B cell (primary cell): ENCODE measurements at regions not wholly inside any gene's neighbourhood (a gene's known extent, or its start where the extent isn't known, plus 50 kb on each side); places are given as distances from the start of the nearest gene placed in this dataset.

Source experiments
- ATAC-seq: fragments of 200-7000 bp; cut with Tn5 transposase; one replicate; pipeline ENCODE4 v1.10.0; 2021; ENCODE audit warnings: low read depth, mild to moderate bottlenecking, moderate number of reproducible peaks, moderate library complexity
- CTCF ChIA-PET: fragments of 350-600 bp; sonication (Branson Sonifier 250); formaldehyde crosslinking; loops from one replicate; lab custom pipeline; 2021; ENCODE audit warnings: antibody characterized with exemption, inconsistent platforms; lab: Charles Lee
- POLR2A ChIA-PET: fragments of 350-600 bp; sonication (Branson Sonifier 250); formaldehyde crosslinking; loops from one replicate; lab custom pipeline; 2021; ENCODE audit warnings: antibody characterized with exemption; lab: Charles Lee
- DNase-seq: peaks from one replicate; pipeline ENCODE4 v3.0.0; 2013
- H2AFZ ChIP-seq: 2 replicates; pipeline ENCODE4 v1.6.1; 2012; ENCODE audit warnings: mild to moderate bottlenecking, low read depth, low read length; ENCODE audit not compliant: insufficient read depth, poor library complexity, severe bottlenecking
- H3K27ac ChIP-seq, 2 donors: 1 replicate in 1 of 2; 2 replicates in 1 of 2; pipeline ENCODE4 v1.5.1; 2012 to 2013; ENCODE audit warnings: low read length in 2 of 2, mild to moderate bottlenecking in 2 of 2, moderate library complexity in 1 of 2
- H3K27me3 ChIP-seq, 4 experiments: fragments of 200-600 bp in 1 of 4; sonication (generic) in 1 of 4; replicated peaks in 1 of 4; 1 replicate in 2 of 4; 2 replicates in 2 of 4; pipeline versions ENCODE4 v1.6.1 to v1.7.0; 2013 to 2016; ENCODE audit warnings: low read length in 3 of 4, mild to moderate bottlenecking in 2 of 4, mixed read lengths in 1 of 4, moderate library complexity in 1 of 4; ENCODE audit not compliant: insufficient read depth in 4 of 4, control insufficient read depth in 3 of 4; ENCODE audit errors: control extremely low read depth in 1 of 4
- H3K36me3 ChIP-seq, 2 experiments: replicated peaks in 1 of 2; 1 replicate in 1 of 2; 2 replicates in 1 of 2; pipeline versions ENCODE4 v1.6.1 to v1.7.1; 2013; ENCODE audit warnings: low read length in 1 of 2; ENCODE audit not compliant: insufficient read depth in 2 of 2, control insufficient read depth in 1 of 2; ENCODE audit errors: control extremely low read depth in 1 of 2, extremely low read depth in 1 of 2
- H3K4me1 ChIP-seq, 2 donors: fragments of 200-600 bp in 1 of 2; sonication (generic) in 1 of 2; 1 replicate in 1 of 2; 2 replicates in 1 of 2; pipeline versions ENCODE4 v1.5.1 to v1.6.1; 2013 to 2017; ENCODE audit warnings: low read length in 2 of 2; ENCODE audit not compliant: control insufficient read depth in 2 of 2, insufficient read depth in 2 of 2
- H3K4me2 ChIP-seq: replicated peaks from 2 replicates; pipeline ENCODE3; 2012; ENCODE audit warnings: mild to moderate bottlenecking, low read depth, low read length; ENCODE audit not compliant: poor library complexity, severe bottlenecking
- H3K4me3 ChIP-seq, 5 experiments: fragments of 200-600 bp in 1 of 5; sonication (generic) in 1 of 5; 1 replicate in 3 of 5; 2 replicates in 2 of 5; pipeline versions ENCODE4 v1.5.1 to v1.7.0; 2011 to 2016; ENCODE audit warnings: low read length in 4 of 5, mild to moderate bottlenecking in 4 of 5, low read depth in 2 of 5, control low read depth in 1 of 5, moderate library complexity in 1 of 5; ENCODE audit not compliant: insufficient read depth in 1 of 5; ENCODE audit errors: control extremely low read depth in 1 of 5, extremely low read depth in 1 of 5
- H3K79me2 ChIP-seq: fragments of 200-600 bp; sonication (generic); one replicate; pipeline ENCODE4 v1.6.0; 2016; ENCODE audit warnings: low read length; ENCODE audit not compliant: control insufficient read depth, insufficient read depth
- H3K9ac ChIP-seq: fragments of 200-600 bp; sonication (generic); 2 replicates; pipeline ENCODE4 v1.6.1; 2017; ENCODE audit warnings: mild to moderate bottlenecking, low read length, moderate library complexity
- H3K9me3 ChIP-seq, 3 donors: one replicate each; pipeline versions ENCODE4 v1.6.1 to v1.7.1; 2013; ENCODE audit warnings: low read length in 2 of 3; ENCODE audit not compliant: control insufficient read depth in 2 of 3, insufficient read depth in 1 of 3; ENCODE audit errors: control extremely low read depth in 1 of 3
- H4K20me1 ChIP-seq: 2 replicates; pipeline ENCODE4 v1.6.0; 2012; ENCODE audit warnings: mild to moderate bottlenecking, low read length; ENCODE audit not compliant: insufficient read depth, control insufficient read depth, poor library complexity, severe bottlenecking
- H3K27ac Mint-ChIP-seq: one replicate; pipeline ENCODE4 v1.8.0; 2021; ENCODE audit warnings: mixed read lengths
- H3K27me3 Mint-ChIP-seq: one replicate; pipeline ENCODE4 v1.8.0; 2021; ENCODE audit warnings: mixed read lengths
- H3K4me1 Mint-ChIP-seq: one replicate; pipeline ENCODE4 v1.8.0; 2021; ENCODE audit warnings: mixed read lengths
- H3K4me3 Mint-ChIP-seq: one replicate; pipeline ENCODE4 v1.8.0; 2021; ENCODE audit warnings: mixed read lengths
- H3K9me3 Mint-ChIP-seq: one replicate; pipeline ENCODE4 v1.8.0; 2022; ENCODE audit warnings: mixed read lengths; ENCODE audit not compliant: insufficient read depth
- CTCF ChIP-seq: fragments of 200-600 bp; IDR thresholded peaks from one replicate; pipeline ENCODE4 v1.8.0; 2022; ENCODE audit warnings: antibody characterized with exemption, mild to moderate bottlenecking
- EZH2 ChIP-seq: IDR thresholded peaks from 2 replicates; pipeline ENCODE4 v1.6.1; 2012; ENCODE audit warnings: borderline replicate concordance, low read depth, mild to moderate bottlenecking, moderate library complexity, low read length; ENCODE audit not compliant: insufficient read depth, poor library complexity, severe bottlenecking
- WGBS: methylation state at CpG from one replicate; pipeline ENCODE4 v1.1.5; 2013; ENCODE audit warnings: missing lambda C conversion rate; ENCODE audit not compliant: insufficient coverage; 5-methylcytosine and 5-hydroxymethylcytosine counted together
- intact Hi-C: fragments of 100-400 bp; cut with micrococcal nuclease; formaldehyde crosslinking; loops from one replicate; pipeline ENCODE4 v1.10.0; 2022

- no peaks in the 10 kb centered on the region for H3K4me1 Mint-ChIP-seq
- H3K9me3 Mint-ChIP-seq = no peaks in the 10 kb centered on the region
- Histone ChIP-seq H3K4me1 (no peaks in the 10 kb centered on the region), H3K4me3 (no peak overlapping the region), H3K9me3 (no peaks in the 10 kb centered on the region), H3K4me2 (no peak overlapping the region), H4K20me1 (no peaks in the 10 kb centered on the region), H3K27ac (no peak overlapping the region), H3K27me3 (no peaks in the 10 kb centered on the region), H2AFZ (no peak overlapping the region), H3K9ac (no peak overlapping the region), H3K79me2 (no peaks in the 10 kb centered on the region), H3K36me3 (no peaks in the 10 kb centered on the region)
- ATAC-seq (no peak), DNase-seq (no peak)
- TF ChIP-seq EZH2 (no peak), CTCF (no peak)
- WGBS = no CpG with 5 or more reads among the region's 8 CpGs
- no peaks in the 10 kb centered on the region for H3K27me3 Mint-ChIP-seq
- H3K4me3 Mint-ChIP-seq = no peak overlapping the region
- intact Hi-C loops = no loop called here
- ChIA-PET POLR2A (no interaction called here), CTCF (no interaction called here)
- no peak overlapping the region for H3K27ac Mint-ChIP-seq
These were observed 194.6 kb upstream of the KRR1 start for GRCh38 chr12:75705749-75706711.

- no peaks in the 10 kb centered on the region for H3K9me3 Mint-ChIP-seq
- Histone ChIP-seq H3K4me2 (no peak overlapping the region), H3K79me2 (no peaks in the 10 kb centered on the region), H3K4me1 (no peaks in the 10 kb centered on the region), H2AFZ (no peak overlapping the region), H3K36me3 (no peaks in the 10 kb centered on the region), H3K9me3 (no peaks in the 10 kb centered on the region), H3K4me3 (no peak overlapping the region), H3K27ac (no peak overlapping the region), H3K27me3 (no peaks in the 10 kb centered on the region), H4K20me1 (no peaks in the 10 kb centered on the region), H3K9ac (no peak overlapping the region)
- no peaks in the 10 kb centered on the region for H3K4me1 Mint-ChIP-seq
- POLR2A ChIA-PET = no interaction called here
- no peaks in the 10 kb centered on the region for H3K27me3 Mint-ChIP-seq
- DNase-seq (no peak), ATAC-seq (no peak)
- intact Hi-C loops = no loop called here
- 95% methylated on average over 3 of the region's 6 CpGs for WGBS
- no peak overlapping the region for H3K27ac Mint-ChIP-seq
- CTCF ChIA-PET = no interaction called here
- TF ChIP-seq EZH2 (no peak), CTCF (no peak)
- H3K4me3 Mint-ChIP-seq = no peak overlapping the region
These were observed 193.3 kb upstream of the KRR1 start for GRCh38 chr12:75704664-75705063.
